HG03457 (cell line): ENCODE measurements at regions not wholly inside any gene's neighbourhood (a gene's known extent, or its start where the extent isn't known, plus 50 kb on each side); places are given as distances from the start of the nearest gene placed in this dataset.

Experiments used
- ATAC-seq: cut with Tn5 transposase; IDR thresholded peaks from one replicate; pipeline ENCODE4 v1.9.1; 2021; ENCODE audit warnings: moderate number of reproducible peaks; ENCODE audit not compliant: unreplicated experiment

DNA sequence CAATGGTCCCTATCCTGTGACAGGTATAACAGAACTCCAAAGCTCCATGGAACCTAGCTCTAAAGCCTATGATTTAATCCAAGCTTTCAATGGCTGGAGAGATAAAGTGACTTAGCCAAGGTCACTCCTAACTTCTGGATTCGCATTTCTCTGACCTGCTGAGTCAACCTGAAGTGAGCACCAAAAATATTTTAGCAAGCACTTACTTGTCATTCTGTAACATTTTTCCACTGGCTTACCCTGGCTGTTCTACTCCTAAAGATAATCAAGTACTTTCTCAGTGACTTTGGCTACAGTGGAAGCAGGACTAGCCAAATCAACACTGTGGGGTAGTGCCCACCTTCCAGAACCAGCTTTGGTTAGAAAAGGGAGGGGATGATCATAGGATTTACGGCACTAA, 188.3 kb downstream of the OGFRL1 start:
- ATAC-seq: no peak

DNA sequence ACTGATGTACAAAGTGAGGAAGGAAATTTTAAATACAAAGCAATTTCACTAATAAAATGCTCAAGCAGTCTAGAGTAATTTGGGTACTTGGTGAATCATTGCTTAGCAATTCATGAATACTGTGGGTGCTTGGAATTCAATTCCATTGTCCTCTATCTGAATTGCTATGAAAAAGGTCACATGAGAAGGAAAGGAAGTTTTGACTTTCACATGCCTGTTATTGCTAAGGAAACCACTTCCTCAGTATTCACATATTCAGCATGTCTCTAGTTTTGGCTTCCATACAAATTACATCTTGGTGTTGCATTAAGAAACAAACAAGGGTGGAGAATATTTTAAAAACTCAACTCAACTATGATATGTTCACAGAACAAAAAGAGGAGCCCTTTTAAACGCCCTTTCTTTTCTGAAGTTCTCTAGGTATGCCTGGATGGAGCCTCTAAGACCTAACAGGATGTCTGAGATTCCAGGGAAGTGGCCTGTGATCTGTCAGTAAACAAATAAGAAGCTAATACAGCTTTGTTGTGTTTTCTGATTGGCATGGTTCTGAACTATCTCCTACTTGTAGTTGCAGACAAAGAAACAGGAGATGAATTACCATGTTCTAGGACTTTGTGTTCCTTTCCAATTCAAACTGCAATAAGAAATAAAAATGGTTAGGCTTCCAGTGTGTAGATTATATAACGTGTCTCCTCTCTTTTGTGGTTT, 190.4 kb downstream of the OGFRL1 start:
- ATAC-seq: no peak

DNA sequence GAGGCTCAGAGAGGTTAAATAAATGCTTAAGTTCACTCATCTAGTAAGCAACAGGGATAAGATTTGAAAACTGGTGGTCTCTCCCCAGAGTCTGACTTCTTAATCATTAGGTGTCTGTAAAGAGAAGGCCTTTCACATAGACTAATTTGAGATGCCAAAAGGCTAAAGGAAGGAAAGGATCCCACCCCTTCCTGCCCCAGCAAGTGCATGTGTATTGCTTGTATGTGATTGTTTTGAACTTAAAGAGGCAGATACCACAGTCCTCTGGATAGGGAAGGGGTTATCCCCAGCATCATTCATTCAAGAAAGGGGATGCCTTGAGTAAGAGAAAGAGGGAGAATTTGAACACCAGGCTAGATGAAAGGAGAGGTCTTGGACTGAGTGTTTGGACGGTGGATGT, 192.0 kb downstream of the OGFRL1 start:
- no peak for ATAC-seq

DNA sequence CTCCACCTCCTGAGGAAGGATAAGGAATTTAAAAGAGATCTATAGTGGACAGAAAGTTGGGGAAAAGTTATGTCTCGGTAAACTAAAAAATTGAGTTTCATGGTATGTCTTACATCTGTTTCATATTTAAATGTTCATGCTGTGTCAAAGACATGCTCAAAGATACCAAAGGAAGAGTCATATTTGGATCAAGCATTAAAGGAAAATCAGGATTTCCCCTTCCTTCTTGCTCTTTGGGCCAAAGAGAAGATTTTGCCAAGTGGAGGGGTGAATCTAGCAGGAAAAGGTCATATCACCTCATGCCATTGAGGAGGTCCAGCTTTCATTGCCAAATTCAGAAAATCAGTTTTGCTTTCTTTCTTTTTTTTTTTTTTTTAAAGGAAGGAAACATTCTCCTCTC, 192.4 kb downstream of the OGFRL1 start:
- no peak for ATAC-seq

DNA sequence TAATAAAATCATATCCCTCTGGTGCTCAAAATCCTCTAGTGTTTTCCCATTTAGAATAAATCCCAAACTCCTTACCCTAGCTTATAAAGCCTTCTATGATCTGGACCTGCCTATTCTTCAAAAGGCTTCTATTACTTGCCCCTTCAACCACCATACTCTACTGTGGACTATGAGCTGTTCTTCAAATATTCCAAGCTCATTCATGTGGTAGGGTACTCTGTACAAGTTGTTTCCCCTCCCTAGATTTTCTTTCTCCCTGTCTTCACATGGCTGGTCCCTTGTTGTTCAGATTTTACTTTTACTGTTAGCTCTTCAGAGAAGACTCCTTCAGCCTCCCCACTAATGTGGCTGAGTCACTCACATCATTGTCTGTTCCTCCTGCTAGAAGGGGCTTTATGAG, 193.2 kb downstream of the OGFRL1 start:
- ATAC-seq: no peak

DNA sequence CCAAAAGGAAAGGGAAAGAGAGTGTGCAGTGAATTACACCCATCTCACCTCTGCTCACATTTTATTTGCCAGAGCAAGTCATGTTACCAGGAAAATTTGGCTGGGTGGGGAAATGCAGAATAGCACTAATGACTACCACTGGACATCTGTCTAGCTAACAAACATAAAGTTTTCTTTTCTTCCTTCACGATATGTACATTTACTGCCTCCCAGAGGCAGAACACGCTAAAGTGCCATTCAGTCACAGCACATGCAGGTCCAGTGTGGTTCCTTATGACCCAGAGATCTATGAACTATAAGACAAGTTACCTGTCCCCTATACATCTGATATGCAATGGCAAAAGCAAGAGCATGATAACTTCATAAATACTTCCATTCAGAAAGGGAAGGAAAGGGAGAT, 194.1 kb downstream of the OGFRL1 start:
- ATAC-seq: no peak

DNA sequence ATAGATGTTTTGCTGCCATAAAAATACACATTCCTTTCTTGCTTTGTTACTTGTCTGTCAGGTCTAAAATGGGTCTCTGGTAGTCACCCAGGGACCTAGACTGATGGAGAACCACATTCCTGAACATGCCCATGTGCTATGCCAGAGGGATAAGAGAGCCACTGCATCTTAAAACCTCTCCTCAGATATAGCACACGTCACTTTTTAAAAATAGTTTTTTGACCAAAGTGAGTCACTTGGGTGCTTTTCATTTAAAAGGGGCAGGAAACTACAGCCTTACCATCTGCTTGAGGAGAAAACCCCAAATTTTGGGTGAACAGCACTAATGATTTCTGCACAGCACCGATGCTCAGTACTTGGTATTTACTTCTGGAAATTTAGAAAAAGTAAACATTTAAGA, 197.8 kb downstream of the OGFRL1 start:
- ATAC-seq: no peak

DNA sequence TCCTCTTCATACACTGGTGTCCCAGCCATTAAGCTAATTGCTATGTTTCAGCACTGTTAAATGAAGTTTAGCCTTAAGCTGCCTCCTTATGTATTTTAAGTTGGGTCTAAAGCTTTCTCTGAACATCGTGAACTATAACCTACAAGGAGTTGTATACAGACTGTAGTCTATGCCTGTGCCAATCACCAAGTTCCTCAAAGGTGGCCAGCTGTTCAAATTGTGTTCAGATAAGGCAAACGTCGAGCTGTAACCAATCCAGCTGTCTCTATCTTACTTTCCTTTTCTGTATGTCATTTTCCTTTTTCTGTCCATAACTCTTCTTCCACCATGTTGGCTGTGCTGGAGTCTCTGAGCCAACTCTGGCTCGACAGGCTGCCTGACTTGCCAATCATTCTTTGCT, 199.6 kb downstream of the OGFRL1 start:
- no peak for ATAC-seq

DNA sequence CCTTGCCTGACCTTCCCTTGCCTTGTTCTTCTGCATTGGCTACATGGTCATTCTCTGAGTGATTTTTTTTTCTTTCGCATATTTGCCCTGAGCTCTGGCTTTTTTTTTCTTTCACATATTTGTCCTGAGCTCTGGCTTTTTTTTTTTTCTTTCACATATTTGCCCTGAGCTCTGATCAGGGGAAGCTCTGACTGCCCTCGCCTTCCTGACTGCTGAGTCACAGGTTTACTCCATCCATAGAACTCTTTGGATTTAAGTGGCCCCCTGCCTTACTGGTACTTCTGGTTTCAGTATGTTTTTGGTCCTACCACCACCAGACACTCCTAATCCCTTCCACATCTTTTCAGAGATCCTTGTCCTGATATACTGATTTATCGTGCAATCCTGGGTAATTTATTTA, 201.1 kb downstream of the OGFRL1 start:
- no peak for ATAC-seq

DNA sequence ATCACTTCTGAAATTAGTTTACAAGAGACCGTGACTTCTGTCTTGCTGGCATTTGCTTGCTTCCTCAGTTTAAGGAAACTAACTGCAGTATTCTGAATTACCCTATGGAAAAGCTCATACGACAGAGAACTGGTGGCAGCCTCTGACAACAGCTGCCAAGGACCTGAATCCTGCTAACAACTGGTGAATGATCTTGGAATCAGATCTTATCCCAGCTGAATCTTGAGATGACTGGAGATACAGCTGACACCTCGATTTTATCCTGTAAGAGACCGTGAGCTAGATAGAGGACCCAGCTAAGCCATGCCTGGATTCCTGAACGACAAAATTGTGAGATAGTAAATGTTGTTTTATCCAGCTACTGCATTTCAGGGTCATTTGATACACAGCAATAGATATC, 202.3 kb downstream of the OGFRL1 start:
- no peak for ATAC-seq

DNA sequence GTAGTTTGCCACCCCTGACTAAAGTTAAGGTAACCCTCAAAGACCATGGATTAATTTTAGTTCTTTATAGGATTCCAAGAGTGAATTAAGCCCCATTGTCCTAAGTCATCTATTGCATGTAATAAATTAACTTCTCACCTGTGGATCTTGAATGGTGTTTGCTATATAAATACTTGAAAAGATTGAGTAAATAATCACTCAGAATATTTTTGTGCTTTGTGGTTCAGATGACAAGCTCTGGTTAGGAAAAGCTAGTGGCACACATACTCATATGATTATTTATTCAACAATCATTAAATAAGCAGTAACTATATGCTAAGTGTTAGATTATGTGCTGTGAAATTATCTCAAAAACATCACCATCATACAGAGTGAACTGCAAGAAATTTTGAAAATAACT, 203.2 kb downstream of the OGFRL1 start:
- no peak for ATAC-seq

DNA sequence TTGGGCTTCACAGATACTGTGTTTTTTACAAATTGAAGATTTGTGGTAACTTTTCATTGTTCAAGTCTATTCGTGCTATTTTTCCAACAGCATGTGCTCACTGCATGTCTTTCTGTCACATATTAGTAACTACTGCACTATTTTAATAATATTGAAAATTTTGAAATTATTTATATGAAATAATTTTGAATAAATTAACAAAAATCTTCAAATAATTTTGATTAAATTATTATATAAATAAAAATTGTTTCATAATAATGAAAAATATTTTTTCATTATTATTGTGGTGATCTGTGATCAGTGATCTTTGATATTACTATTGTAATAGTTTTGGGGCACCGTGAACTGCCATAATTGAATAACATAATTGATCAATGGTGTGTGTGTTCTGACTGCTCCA, 204.1 kb downstream of the OGFRL1 start:
- ATAC-seq: no peak

DNA sequence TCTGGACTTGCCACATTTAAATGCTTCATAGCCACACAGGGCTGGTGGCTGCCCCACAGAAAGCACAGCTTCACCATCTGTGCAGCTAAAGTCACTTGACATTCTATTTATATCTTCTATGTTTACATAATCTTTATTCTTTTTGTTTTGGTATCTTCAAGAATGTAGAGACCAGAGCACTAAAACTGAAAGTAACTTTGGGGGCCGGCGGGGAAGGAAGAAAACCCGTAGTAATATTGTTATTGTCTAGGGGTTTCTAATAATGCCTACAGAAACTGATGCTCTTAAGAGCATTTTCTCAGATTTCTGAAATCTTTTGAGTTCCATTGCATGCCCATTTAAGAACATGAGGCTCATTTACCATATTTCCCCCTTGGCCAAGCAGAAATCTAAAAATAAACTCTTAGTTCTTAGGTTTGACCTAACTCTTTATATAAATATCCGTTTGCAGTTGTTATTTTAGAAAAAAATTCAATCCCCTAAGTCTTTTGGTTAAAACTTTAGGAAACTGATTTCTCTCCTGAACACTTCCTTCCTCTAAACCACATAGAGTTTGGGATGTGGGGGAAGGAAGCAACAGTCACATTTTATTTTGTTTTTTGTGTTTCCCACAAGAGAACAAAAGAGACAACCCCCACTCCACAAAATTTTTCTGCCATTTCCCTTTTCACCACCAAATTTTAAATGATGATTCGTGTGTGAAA, 207.6 kb downstream of the OGFRL1 start:
- ATAC-seq: peak; percentile 99

DNA sequence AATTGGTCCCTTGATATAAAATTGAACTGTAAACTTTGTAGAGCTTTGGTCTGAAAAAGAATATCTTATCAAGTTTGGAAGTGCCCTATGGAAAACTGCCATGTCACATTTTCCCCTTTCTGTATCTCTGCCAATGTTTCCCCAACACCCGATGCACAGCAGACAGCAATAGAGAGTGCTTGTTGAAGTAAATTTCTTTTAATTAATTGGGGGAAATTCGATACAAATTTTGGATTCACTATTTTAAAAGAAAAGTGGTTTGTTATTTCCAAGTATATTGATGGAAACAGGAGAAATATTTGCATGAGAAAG, 208.1 kb downstream of the OGFRL1 start:
- no peak for ATAC-seq

DNA sequence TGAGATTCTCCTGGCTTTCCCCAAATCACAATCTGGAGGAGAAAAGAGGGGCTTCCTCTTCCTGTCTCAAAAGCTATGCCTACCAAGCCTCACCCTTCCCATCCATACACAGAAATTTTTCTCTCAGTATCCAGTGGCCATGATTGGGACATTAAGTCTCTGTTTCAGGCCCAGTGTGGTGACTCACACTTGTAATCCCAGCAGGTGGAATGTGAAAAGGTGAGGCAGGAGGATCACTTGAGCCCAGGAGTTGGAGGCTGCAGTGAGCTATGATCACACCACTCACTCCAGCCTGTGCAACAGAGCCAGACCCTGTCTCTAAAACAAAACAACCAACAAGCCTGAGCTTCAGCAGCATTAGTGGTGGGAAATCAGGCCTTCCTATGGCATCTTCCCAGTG, 210.0 kb downstream of the OGFRL1 start:
- ATAC-seq: no peak

DNA sequence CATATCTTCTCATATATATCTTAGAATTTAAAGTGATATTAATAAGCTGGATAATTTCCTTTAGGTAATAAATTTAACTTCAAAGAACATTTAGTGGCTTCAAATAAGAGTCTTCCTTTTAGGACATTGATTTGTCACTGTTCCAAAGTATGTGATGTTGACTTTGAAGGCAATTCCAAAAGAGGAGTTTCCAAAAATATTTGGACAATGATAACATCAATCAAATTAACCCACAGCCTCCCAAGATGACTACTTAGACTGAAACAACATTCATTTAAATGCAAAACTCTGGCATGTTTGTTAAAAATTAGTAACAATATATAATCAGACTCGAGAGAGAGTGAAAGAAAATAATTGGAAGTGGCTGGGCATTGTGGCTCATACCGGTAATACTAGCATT, 211.1 kb downstream of the OGFRL1 start:
- ATAC-seq: no peak

DNA sequence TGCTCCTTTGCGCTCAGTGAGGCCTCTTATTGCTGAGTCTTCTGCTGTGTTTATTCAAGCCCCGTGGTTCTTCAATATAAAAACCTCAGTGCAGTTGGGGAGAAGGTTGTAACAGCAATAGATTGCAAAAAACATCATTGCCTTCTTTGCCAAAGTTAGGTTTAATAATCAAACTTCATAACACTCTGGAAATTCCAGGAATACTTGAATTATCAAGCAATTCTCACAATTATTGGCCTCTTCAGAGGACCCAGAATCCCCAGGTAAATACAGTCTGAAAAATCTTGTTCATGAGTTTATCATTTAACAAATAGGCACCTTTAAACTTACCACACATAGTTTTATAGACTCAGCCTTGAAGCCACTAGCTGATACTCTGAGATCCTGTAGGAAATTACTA, 213.6 kb downstream of the OGFRL1 start:
- no peak for ATAC-seq

DNA sequence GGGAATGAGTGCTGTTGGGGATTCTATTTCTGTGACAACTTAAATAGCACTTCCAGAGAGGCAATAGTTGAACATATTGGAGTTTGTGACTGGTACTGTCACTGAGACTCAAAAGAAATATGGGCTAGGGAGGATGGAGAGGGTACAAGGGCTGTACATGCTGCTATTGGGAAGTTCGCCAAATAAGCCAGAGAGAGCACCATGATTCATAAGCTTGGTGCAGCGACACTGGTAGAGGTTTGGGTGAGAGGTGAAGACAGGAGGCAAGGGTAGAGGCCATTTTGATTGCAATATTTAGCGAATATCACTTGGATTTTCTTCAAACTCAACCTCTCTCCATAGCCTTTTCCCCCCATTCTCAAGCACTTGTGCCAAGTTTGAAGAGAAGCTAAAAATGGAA, 214.3 kb downstream of the OGFRL1 start:
- no peak for ATAC-seq

DNA sequence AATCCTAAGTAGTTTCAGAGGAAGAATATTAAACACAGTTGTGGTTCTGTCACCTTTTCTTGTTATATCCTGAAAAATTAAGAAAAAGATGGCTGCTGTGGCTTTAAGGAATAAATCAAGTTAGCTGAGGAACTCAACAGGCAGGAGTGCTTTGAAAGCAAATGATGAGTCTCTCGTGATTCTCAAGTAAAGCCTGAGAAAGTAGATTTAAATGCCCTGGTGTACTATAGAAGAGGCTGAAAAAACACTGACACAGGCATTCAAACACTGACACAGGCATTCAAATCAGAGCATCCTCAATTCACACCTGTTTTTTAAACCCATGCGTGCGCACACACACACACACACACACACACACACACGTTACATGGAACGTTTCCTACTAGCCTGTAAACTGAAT, 218.6 kb downstream of the OGFRL1 start:
- ATAC-seq: no peak

DNA sequence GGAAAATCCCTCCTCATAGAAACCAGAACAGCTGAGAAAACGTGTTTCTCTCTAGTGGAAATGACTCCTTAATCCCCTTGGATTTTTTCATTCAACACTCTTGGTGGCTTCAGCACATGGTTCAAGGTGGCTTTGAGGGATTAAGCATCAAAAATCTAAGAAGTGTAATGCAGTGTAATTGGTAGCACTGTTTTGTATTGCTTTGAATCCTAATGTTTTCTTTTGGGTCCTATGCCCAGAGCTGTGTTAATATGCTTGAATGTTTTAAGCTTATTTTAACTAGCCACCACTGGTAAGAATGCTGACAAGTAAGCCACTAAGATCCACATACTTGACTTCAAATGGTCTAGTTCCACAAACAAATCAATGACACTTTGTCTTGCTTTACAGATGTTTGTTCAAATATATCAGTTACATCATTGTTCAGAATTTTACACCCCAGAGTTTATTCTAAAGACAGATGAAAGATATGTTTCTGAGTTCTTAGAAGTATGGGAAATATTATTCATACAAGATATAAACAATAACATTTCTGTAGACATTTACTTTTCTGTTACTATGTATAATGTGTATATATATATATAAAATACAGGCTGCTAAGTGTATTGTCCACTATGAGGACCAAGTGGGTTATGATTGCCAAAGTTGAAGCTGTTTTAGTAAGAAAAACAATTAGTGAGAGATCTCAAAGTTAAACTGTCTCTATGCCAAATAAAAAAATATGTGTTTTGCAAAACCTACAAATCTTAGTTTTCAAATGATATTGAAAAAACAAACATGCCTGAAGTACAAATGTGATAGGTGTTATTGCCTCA, 220.8 kb downstream of the OGFRL1 start:
- ATAC-seq: no peak

DNA sequence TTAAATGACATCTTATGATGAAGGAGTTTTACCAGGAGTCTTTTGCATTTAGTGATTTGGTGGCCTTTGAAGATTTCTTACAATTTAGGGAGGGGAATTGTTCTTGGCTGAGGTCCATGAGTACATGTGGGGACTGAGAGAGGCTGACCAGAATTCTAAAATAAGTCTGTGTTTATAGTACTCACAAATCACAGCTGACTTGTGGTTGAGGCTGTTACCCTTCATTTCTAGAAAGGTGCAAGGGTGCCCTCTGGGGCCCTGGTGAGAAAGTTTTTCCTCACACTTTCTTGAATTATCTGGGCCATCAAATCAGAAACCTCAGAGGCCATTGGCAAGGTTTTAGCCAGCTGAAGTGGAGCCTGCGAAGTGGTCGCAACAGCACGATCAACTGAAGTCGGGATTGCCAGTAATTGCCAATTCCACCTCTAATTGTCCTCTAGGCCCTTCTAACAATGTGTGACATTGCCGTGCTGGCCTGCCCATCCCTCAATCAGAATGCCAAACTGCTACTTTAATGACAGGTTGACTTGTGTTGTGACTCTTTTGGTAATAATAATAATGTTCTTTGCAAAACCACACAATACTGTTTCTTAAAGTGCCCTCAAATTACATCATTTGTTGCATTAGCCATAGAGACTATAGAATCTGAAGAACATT, 221.6 kb downstream of the OGFRL1 start:
- no peak for ATAC-seq

DNA sequence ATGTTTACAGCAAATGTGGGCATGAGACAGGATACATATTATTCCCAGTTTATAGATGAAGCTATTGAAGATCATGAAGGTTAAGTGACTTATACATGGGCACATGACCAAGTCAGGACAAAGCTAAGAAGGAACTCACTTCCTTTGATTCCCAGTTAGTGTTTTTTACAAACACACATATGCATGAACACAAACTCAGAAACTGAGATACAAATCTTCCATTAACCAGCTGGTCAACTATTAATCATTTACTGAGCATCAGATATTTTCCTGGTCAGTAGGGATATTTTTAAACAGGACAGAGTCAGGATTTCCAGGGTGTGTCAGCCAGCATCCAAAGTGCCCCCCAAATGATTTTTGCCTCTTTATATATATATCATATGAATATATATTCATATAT, 222.2 kb downstream of the OGFRL1 start:
- no peak for ATAC-seq
